GM12878 (cell line): ENCODE measurements at regions not wholly inside any gene's neighbourhood (a gene's known extent, or its start where the extent isn't known, plus 50 kb on each side); places are given as distances from the start of the nearest gene placed in this dataset.

ENCODE experiments used
- ATAC-seq: fragments of 200-7000 bp; cut with Tn5 transposase; 3 replicates; pipeline ENCODE4 v1.9.1; 2020; ENCODE audit warnings: mild to moderate bottlenecking, moderate library complexity
- BruUV-seq: library from RNA; stranded (reverse); fragments of 400-500 nt; replicated peaks from 2 replicates; lab custom pipeline; 2021; lab: Mats Ljungman, UMichigan
- CTCF ChIA-PET: fragments of 300-600 bp; sonication (Branson Sonifier 250); formaldehyde crosslinking; extraction: SDS; loops from one replicate; lab custom pipeline; 2021; ENCODE audit warnings: inconsistent platforms; lab: Yijun Ruan, JAX
- POLR2A ChIA-PET: fragments of 350-600 bp; formaldehyde crosslinking; extraction: SDS; loops from one replicate; lab custom pipeline; 2021; ENCODE audit warnings: inconsistent platforms; lab: Charles Lee
- RAD21 ChIA-PET: fragments of 300-600 bp; sonication (Branson Sonifier 250); formaldehyde crosslinking; loops from one replicate; lab custom pipeline; 2023; ENCODE audit warnings: antibody characterized with exemption; ENCODE audit not compliant: unreplicated experiment; lab: Charles Lee
- SMC1A ChIA-PET: fragments of 300-600 bp; sonication (Branson Sonifier 250); formaldehyde crosslinking; loops from one replicate; lab custom pipeline; 2023; ENCODE audit not compliant: unreplicated experiment, uncharacterized antibody; lab: Charles Lee
- DNase-seq: peaks from one replicate; pipeline ENCODE4 v3.0.0-alpha.2; 2011; ENCODE audit warnings: low read depth, low spot score
- FAIRE-seq: peaks from 3 replicates; lab custom pipeline; 2011; peaks lifted over from hg19 to GRCh38; lab: Jason Lieb, UNC
- H2AFZ ChIP-seq: 2 replicates; pipeline ENCODE4 v1.6.0; 2011; ENCODE audit warnings: low read depth, low read length, control low read depth; ENCODE audit not compliant: control insufficient read depth
- H3K27ac ChIP-seq: 2 replicates; pipeline ENCODE4 v1.5.1; 2011; ENCODE audit warnings: control low read depth; ENCODE audit not compliant: control insufficient read depth, insufficient read depth
- H3K27me3 ChIP-seq, 2 experiments: replicated peaks in 1 of 2; 2 replicates each; pipeline versions ENCODE4 v1.6.0 to v1.6.1; 2011; ENCODE audit warnings: low read length in 1 of 2; ENCODE audit not compliant: control insufficient read depth in 2 of 2, insufficient read depth in 2 of 2
- H3K36me3 ChIP-seq, 2 experiments: 2 replicates each; pipeline ENCODE4 v1.5.1; 2011; ENCODE audit warnings: low read length in 1 of 2; ENCODE audit not compliant: control insufficient read depth in 2 of 2, insufficient read depth in 2 of 2
- H3K4me1 ChIP-seq: 2 replicates; pipeline ENCODE4 v1.6.1; 2011; ENCODE audit warnings: mild to moderate bottlenecking, low read length, moderate library complexity, mixed read lengths; ENCODE audit not compliant: control insufficient read depth, insufficient read depth
- H3K4me2 ChIP-seq: 2 replicates; pipeline ENCODE4 v1.6.0; 2011; ENCODE audit warnings: control low read depth; ENCODE audit not compliant: control insufficient read depth, insufficient read depth
- H3K4me3 ChIP-seq: fragments of 200-600 bp; sonication (generic); 2 replicates; pipeline ENCODE4 v1.5.1; 2016
- H3K79me2 ChIP-seq: 2 replicates; pipeline ENCODE4 v1.6.0; 2011; ENCODE audit warnings: low read length; ENCODE audit not compliant: control insufficient read depth, insufficient read depth
- H3K9ac ChIP-seq: 2 replicates; pipeline ENCODE4 v1.8.0; 2011; ENCODE audit warnings: low read length, control low read depth, mixed read lengths; ENCODE audit not compliant: control insufficient read depth, insufficient read depth
- H3K9me3 ChIP-seq: replicated peaks from 3 replicates; pipeline ENCODE4 v1.5.1; 2011; ENCODE audit warnings: mild to moderate bottlenecking, low read length; ENCODE audit not compliant: control insufficient read depth, insufficient read depth
- H4K20me1 ChIP-seq: 2 replicates; pipeline ENCODE4 v1.6.0; 2011; ENCODE audit not compliant: control insufficient read depth, insufficient read depth
- BCL11A ChIP-seq: IDR thresholded peaks from 2 replicates; pipeline ENCODE4 v1.6.1; 2011; ENCODE audit warnings: low read depth, low read length
- FOS ChIP-seq: IDR thresholded peaks from 3 replicates; pipeline ENCODE4 v1.6.1; 2011; ENCODE audit warnings: borderline replicate concordance; ENCODE audit not compliant: insufficient read length; ENCODE audit errors: extremely low read depth
- IRF4 ChIP-seq: IDR thresholded peaks from 2 replicates; pipeline ENCODE4 v1.6.1; 2011; ENCODE audit warnings: low read depth, low read length
- KLF5 ChIP-seq: fragments of 450-650 bp; IDR thresholded peaks from 2 replicates; pipeline ENCODE4 v1.6.1; 2014; ENCODE audit warnings: mild to moderate bottlenecking; ENCODE audit not compliant: partially characterized antibody
- STAT1 ChIP-seq: fragments of 450-650 bp; conservative IDR thresholded peaks from 2 replicates; pipeline ENCODE4 v1.6.1; 2014; ENCODE audit warnings: antibody characterized with exemption, mild to moderate bottlenecking
- TARDBP ChIP-seq: IDR thresholded peaks from 2 replicates; pipeline ENCODE4 v1.6.1; 2016; ENCODE audit warnings: borderline replicate concordance
- WRNIP1 ChIP-seq: IDR thresholded peaks from 2 replicates; pipeline ENCODE4 v1.6.1; 2011; ENCODE audit warnings: low read depth, low read length, improper control_type of control experiment, borderline replicate concordance
- WGBS: methylation state at CpG from one replicate; pipeline ENCODE4 v1.1.6; 2016; ENCODE audit warnings: low lambda C conversion rate; ENCODE audit not compliant: insufficient replicate concordance, insufficient coverage; ENCODE audit errors: missing lambda C conversion rate; 5-methylcytosine and 5-hydroxymethylcytosine counted together
- in situ Hi-C: fragments of 300-500 bp; cut with MboI; formaldehyde crosslinking; loops from 9 replicates; pipeline ENCODE4 v1.14.3; 2018; ENCODE audit warnings: mixed read lengths
- intact Hi-C: fragments of 100-400 bp; cut with micrococcal nuclease; formaldehyde crosslinking; loops from one replicate; pipeline ENCODE4 v1.14.2; 2022; ENCODE audit not compliant: unreplicated experiment
- TF ChIP-seq, protein P1 (sequence below): IDR thresholded peaks from 2 replicates; pipeline ENCODE4 v1.6.1; 2012; ENCODE audit warnings: improper control_type of control experiment, low read depth, low read length; ENCODE audit not compliant: insufficient replicate concordance

DNA sequence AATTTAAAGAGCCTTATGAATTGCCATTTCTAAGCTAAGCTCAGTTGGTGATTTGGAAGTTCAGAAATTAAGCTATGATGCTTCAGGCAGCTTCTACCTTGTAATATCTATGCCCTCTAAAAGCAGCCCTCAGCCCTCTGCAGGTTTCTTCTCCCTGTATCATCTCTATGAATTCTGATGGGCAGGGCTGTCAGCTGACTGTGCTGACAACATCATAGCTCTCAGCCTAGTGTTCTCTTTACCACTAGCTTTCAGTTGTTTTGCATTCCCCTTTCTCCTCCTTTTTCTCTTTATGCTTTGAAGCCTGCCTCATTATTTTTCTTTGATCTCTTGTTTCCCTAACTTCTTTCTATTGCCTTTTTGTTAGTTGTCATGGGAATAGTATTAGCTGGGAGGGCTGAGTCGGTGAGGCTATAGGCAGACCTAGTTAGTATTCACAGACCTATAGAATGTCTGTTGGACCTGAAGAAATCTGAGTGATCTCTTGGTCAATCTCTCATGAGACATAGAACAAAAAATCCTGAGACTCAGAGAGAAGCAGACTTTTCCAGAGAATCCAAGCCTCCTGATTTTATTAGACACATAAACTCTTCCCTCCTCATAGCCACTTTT is 535.4 kb downstream of the RAB38 start:
- no peak overlapping the region for H3K27ac ChIP-seq
- WGBS: 0% methylated on average over 1 of the region's 1 CpG
- no peaks in the 10 kb centered on the region for H4K20me1 ChIP-seq
- no TSS peak for BruUV-seq
- no peaks in the 10 kb centered on the region for H3K36me3 ChIP-seq
- POLR2A ChIA-PET: no interaction called here
- no peak overlapping the region for H3K4me3 ChIP-seq
- SMC1A ChIA-PET: no interaction called here
- in situ Hi-C loops (no loop called here), intact Hi-C loops (no loop called here)
- TF ChIP-seq TARDBP: no peak
- TF ChIP-seq IRF4: no peak
- TF ChIP-seq, protein P1, sequence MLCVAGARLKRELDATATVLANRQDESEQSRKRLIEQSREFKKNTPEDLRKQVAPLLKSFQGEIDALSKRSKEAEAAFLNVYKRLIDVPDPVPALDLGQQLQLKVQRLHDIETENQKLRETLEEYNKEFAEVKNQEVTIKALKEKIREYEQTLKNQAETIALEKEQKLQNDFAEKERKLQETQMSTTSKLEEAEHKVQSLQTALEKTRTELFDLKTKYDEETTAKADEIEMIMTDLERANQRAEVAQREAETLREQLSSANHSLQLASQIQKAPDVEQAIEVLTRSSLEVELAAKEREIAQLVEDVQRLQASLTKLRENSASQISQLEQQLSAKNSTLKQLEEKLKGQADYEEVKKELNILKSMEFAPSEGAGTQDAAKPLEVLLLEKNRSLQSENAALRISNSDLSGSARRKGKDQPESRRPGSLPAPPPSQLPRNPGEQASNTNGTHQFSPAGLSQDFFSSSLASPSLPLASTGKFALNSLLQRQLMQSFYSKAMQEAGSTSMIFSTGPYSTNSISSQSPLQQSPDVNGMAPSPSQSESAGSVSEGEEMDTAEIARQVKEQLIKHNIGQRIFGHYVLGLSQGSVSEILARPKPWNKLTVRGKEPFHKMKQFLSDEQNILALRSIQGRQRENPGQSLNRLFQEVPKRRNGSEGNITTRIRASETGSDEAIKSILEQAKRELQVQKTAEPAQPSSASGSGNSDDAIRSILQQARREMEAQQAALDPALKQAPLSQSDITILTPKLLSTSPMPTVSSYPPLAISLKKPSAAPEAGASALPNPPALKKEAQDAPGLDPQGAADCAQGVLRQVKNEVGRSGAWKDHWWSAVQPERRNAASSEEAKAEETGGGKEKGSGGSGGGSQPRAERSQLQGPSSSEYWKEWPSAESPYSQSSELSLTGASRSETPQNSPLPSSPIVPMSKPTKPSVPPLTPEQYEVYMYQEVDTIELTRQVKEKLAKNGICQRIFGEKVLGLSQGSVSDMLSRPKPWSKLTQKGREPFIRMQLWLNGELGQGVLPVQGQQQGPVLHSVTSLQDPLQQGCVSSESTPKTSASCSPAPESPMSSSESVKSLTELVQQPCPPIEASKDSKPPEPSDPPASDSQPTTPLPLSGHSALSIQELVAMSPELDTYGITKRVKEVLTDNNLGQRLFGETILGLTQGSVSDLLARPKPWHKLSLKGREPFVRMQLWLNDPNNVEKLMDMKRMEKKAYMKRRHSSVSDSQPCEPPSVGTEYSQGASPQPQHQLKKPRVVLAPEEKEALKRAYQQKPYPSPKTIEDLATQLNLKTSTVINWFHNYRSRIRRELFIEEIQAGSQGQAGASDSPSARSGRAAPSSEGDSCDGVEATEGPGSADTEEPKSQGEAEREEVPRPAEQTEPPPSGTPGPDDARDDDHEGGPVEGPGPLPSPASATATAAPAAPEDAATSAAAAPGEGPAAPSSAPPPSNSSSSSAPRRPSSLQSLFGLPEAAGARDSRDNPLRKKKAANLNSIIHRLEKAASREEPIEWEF: no peak
- no peak for TF ChIP-seq WRNIP1
- no peak for TF ChIP-seq KLF5
- no peak for TF ChIP-seq BCL11A
- TF ChIP-seq STAT1: no peak
- TF ChIP-seq FOS: no peak
- RAD21 ChIA-PET: no interaction called here
- H3K4me2 ChIP-seq: no peak overlapping the region
- H3K79me2 ChIP-seq: no peaks in the 10 kb centered on the region
- ATAC-seq (no peak), FAIRE-seq (no peak), DNase-seq (no peak)
- CTCF ChIA-PET: no interaction called here
- H3K9ac ChIP-seq: no peak overlapping the region
- H3K4me1 ChIP-seq: no peaks in the 10 kb centered on the region
- no peaks in the 10 kb centered on the region for H3K27me3 ChIP-seq
- no peak overlapping the region for H2AFZ ChIP-seq
- no peaks in the 10 kb centered on the region for H3K9me3 ChIP-seq
